ENCODE measurements at regions not wholly inside any gene's neighbourhood (a gene's known extent, or its start where the extent isn't known, plus 50 kb on each side); places are given as distances from the start of the nearest gene placed in this dataset.

DNA sequence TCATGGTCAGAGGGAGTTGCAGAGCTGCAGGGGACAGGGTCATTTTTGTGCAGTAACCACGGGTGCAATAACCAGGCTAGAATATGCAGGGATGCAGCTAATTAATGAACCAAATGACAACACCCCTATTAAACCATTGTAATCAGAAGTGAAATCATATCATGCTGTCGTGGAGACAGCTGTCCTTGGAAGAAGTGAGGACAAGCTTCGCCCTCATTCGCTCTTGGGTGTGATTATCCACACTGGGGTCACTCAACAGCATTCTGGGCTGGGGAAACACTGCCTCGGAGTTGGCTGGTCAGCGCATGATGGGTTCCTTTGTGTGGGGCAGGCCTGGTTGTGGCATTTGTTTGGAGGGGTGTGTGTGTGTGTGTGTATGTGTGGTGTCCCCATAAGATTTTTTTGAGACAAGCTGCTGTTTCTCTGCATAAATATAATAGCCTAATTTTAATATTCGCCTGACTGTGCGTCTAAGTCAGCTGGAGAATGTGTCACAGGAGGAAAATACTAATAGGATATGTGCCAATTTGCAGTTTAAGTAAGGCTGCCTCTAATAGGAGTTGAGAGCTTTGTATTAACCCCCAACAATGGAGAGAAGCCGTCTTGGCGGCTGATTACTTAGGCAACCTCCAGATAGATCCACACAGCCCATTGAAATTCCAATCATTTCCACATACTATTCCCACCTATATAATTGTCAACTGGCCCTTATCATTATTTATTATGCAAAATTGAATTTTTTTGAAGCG, 149.4 kb downstream of the DNAJB6 start:
- no peak overlapping the region for H3K4me3 Mint-ChIP-seq (ENCODE audit: unreplicated experiment)
- no peaks in the 10 kb centered on the region for H3K9me3 ChIP-seq
- no peaks in the 10 kb centered on the region for H3K27me3 Mint-ChIP-seq (ENCODE audit: insufficient read depth, unreplicated experiment)
- no peaks in the 10 kb centered on the region for H3K4me1 Mint-ChIP-seq (ENCODE audit: low read depth, unreplicated experiment)
- peaks cover 6% of the 10 kb centered on the region for H3K9me3 Mint-ChIP-seq (ENCODE audit: unreplicated experiment)
- ChIA-PET CTCF (no interaction called here), POLR2A (no interaction called here)
- H3K4me1 ChIP-seq, result no peaks in the 10 kb centered on the region
- intact Hi-C loops (cut with micrococcal nuclease; ENCODE audit: unreplicated experiment), result no loop called here
- DNase-seq, result no peak
- H3K36me3 Mint-ChIP-seq (ENCODE audit: insufficient read depth, unreplicated experiment), result no peaks in the 10 kb centered on the region
- no TSS peak for BruUV-seq (replicated peaks)
- no peaks in the 10 kb centered on the region for H3K27me3 ChIP-seq (replicated peaks; ENCODE audit: control insufficient read depth, insufficient read depth, low read length)
- TF ChIP-seq, protein P1, sequence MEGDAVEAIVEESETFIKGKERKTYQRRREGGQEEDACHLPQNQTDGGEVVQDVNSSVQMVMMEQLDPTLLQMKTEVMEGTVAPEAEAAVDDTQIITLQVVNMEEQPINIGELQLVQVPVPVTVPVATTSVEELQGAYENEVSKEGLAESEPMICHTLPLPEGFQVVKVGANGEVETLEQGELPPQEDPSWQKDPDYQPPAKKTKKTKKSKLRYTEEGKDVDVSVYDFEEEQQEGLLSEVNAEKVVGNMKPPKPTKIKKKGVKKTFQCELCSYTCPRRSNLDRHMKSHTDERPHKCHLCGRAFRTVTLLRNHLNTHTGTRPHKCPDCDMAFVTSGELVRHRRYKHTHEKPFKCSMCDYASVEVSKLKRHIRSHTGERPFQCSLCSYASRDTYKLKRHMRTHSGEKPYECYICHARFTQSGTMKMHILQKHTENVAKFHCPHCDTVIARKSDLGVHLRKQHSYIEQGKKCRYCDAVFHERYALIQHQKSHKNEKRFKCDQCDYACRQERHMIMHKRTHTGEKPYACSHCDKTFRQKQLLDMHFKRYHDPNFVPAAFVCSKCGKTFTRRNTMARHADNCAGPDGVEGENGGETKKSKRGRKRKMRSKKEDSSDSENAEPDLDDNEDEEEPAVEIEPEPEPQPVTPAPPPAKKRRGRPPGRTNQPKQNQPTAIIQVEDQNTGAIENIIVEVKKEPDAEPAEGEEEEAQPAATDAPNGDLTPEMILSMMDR (IDR thresholded peaks at IDR 0.05; ENCODE audit: insufficient read depth in 1 of 2, low read depth in 1 of 2, low read length in 1 of 2, severe bottlenecking in 1 of 2, unreplicated experiment in 1 of 2), result no peak
- no peaks in the 10 kb centered on the region for H3K36me3 ChIP-seq (ENCODE audit: control insufficient read depth, insufficient read depth, low read length)
- no peak overlapping the region for H3K27ac Mint-ChIP-seq (ENCODE audit: unreplicated experiment)
- no peak overlapping the region for H3K4me3 ChIP-seq (ENCODE audit: low read depth, low read length)

DNA sequence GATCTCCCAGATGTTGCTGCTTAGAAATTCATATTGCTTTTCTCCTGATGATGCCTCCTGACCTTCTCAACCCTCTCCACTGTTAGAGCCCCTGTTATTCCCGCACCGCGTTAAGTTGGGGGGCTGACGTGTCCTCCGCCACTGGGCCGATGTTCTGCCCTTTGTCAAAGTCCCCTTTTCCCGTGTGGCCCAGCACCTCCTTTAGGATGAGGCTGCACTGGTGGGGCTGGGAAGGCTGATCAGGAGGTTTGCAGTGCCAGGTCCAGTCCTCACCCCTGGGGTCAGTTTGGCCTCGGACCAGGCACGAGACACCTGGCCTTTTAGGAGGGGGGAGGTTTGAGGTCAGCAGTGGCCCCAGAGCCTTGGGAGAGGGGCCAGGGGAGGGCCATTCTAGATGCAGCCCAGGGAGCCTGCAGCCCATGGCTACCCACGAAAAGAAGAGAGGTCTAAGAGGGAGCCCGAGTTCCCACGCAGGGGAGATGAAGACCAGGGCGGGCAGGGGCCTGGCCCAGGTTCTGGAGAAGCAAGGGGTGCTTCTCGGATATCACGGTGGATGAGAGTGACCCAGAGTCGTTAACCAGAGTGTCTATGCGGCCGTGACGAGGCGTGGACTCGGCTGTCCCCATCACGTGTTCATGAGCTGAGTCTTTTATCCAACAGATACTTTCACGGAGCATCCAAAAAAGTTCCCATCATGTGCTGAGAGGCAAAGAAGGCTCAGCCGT, 150.4 kb downstream of the DNAJB6 start:
- peaks cover 2% of the 10 kb centered on the region; the same call in 1 of the 2 replicates for H3K9me3 ChIP-seq
- H3K4me3 ChIP-seq (ENCODE audit: low read depth, low read length), result no peak overlapping the region
- POLR2A ChIA-PET, result no interaction called here
- Mint-ChIP-seq H3K9me3 (ENCODE audit: unreplicated experiment) (peaks cover 13% of the 10 kb centered on the region), H3K4me1 (ENCODE audit: low read depth, unreplicated experiment) (no peaks in the 10 kb centered on the region), H3K27me3 (ENCODE audit: insufficient read depth, unreplicated experiment) (no peaks in the 10 kb centered on the region), H3K36me3 (ENCODE audit: insufficient read depth, unreplicated experiment) (no peaks in the 10 kb centered on the region), H3K4me3 (ENCODE audit: unreplicated experiment) (no peak overlapping the region), H3K27ac (ENCODE audit: unreplicated experiment) (no peak overlapping the region)
- no peaks in the 10 kb centered on the region for H3K4me1 ChIP-seq
- H3K36me3 ChIP-seq (ENCODE audit: control insufficient read depth, insufficient read depth, low read length), result no peaks in the 10 kb centered on the region
- no peaks in the 10 kb centered on the region for H3K27me3 ChIP-seq (replicated peaks; ENCODE audit: control insufficient read depth, insufficient read depth, low read length)
- TF ChIP-seq, protein P1 (IDR thresholded peaks at IDR 0.05; ENCODE audit: insufficient read depth in 1 of 2, low read depth in 1 of 2, low read length in 1 of 2, severe bottlenecking in 1 of 2, unreplicated experiment in 1 of 2), result no peak
- no TSS peak for BruUV-seq (replicated peaks)
- CTCF ChIA-PET, result no interaction called here
- intact Hi-C loops (cut with micrococcal nuclease; ENCODE audit: unreplicated experiment), result no loop called here
- DNase-seq, result no peak

- Mint-ChIP-seq H3K4me1 (ENCODE audit: low read depth, unreplicated experiment) (no peaks in the 10 kb centered on the region), H3K4me3 (ENCODE audit: unreplicated experiment) (no peak overlapping the region), H3K9me3 (ENCODE audit: unreplicated experiment) (peaks cover 18% of the 10 kb centered on the region), H3K27ac (ENCODE audit: unreplicated experiment) (no peak overlapping the region), H3K36me3 (ENCODE audit: insufficient read depth, unreplicated experiment) (no peaks in the 10 kb centered on the region), H3K27me3 (ENCODE audit: insufficient read depth, unreplicated experiment) (no peaks in the 10 kb centered on the region)
- Histone ChIP-seq H3K9me3 (peaks cover 8% of the 10 kb centered on the region; the same call in 1 of the 2 replicates), H3K36me3 (ENCODE audit: control insufficient read depth, insufficient read depth, low read length) (no peaks in the 10 kb centered on the region), H3K27me3 (replicated peaks; ENCODE audit: control insufficient read depth, insufficient read depth, low read length) (no peaks in the 10 kb centered on the region), H3K4me1 (no peaks in the 10 kb centered on the region), H3K4me3 (ENCODE audit: low read depth, low read length) (no peak overlapping the region)
- no TSS peak for BruUV-seq (replicated peaks)
- ChIA-PET POLR2A (no interaction called here), CTCF (no interaction called here)
- TF ChIP-seq, protein P1 (IDR thresholded peaks at IDR 0.05; ENCODE audit: insufficient read depth in 1 of 2, low read depth in 1 of 2, low read length in 1 of 2, severe bottlenecking in 1 of 2, unreplicated experiment in 1 of 2), result no peak
- no peak for DNase-seq
- intact Hi-C loops (cut with micrococcal nuclease; ENCODE audit: unreplicated experiment), result no loop called here
These were observed 151.5 kb downstream of the DNAJB6 start for GRCh38 chr7:157488281-157488680.

Measured in Caco-2 (cell line).